Liver (tissue), 3 donors: ENCODE measurements at regions not wholly inside any gene's neighbourhood (a gene's known extent, or its start where the extent isn't known, plus 50 kb on each side); places are given as distances from the start of the nearest gene placed in this dataset.

Experiments
- ATF3 ChIP-seq: IDR thresholded peaks from 2 replicates; pipeline ENCODE4 v1.6.1; 2016; ENCODE audit warnings: antibody characterized with exemption
- CTCF ChIP-seq: fragments of 150-350 bp; IDR thresholded peaks from 2 replicates; pipeline ENCODE4 v1.5.1; 2017; ENCODE audit warnings: improper control_type of control experiment, low read depth, low read length; ENCODE audit not compliant: missing input control
- JUND ChIP-seq, 2 donors: IDR thresholded peaks; 2 replicates each; pipeline ENCODE4 v1.6.1; 2016; ENCODE audit warnings: antibody characterized with exemption in 2 of 2
- MAX ChIP-seq: IDR thresholded peaks from 2 replicates; pipeline ENCODE4 v1.6.1; 2016; ENCODE audit warnings: antibody characterized with exemption
- NR2F2 ChIP-seq: IDR thresholded peaks from 2 replicates; pipeline ENCODE4 v1.6.1; 2016; ENCODE audit warnings: antibody characterized with exemption
- REST ChIP-seq: IDR thresholded peaks from 2 replicates; pipeline ENCODE4 v1.6.1; 2016; ENCODE audit warnings: antibody characterized with exemption, mild to moderate bottlenecking
- ZBTB33 ChIP-seq: IDR thresholded peaks from 2 replicates; pipeline ENCODE4 v1.6.1; 2016; ENCODE audit warnings: antibody characterized with exemption
- donor health status: healthy.
- donor health status: healthy.

- TF ChIP-seq CTCF: no peak
- TF ChIP-seq JUND (IDR thresholded peaks at IDR 0.05): no peak
- TF ChIP-seq NR2F2: no peak
- TF ChIP-seq ZBTB33: no peak
- no peak for TF ChIP-seq MAX
- no peak for TF ChIP-seq ATF3
- TF ChIP-seq REST: no peak
Measured at GRCh38 chr20:4532772-4533171, 153.5 kb upstream of the PRNP start.
